ENCODE measurements at regions not wholly inside any gene's neighbourhood (a gene's known extent, or its start where the extent isn't known, plus 50 kb on each side); places are given as distances from the start of the nearest gene placed in this dataset.

DNA sequence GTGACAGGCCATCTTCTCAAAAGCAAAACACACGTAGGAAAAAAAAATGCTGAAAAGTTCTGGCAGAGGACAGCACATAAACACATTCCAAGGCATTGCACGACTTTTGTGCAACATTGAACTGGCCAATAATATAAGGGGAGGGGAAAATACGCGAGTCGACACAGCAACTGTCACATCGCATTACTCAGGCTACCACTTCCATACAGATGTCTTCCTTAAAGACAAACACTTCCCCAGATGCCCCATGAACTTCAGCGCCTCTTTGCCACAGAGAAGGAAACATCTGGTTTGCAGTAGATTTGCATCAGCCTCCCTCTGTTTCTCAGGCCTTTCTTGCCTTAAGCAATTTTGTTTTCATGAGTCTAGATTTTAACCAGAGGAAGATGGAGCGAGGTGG lies 144.4 kb upstream of the IGF1R start:
- TF ChIP-seq EZH2phosphoT487 (IDR thresholded peaks at IDR 0.05; ENCODE audit: insufficient read depth, low read depth) (no peak), EZH2 (IDR thresholded peaks at IDR 0.05; ENCODE audit: insufficient read depth, poor library complexity, severe bottlenecking) (no peak)
